ENCODE measurements at regions not wholly inside any gene's neighbourhood (a gene's known extent, or its start where the extent isn't known, plus 50 kb on each side); places are given as distances from the start of the nearest gene placed in this dataset.
A peak's percentile ranks its signal among the peaks of the same experiment; 100 is the strongest.

GRCh38 chr2:199707593-199708185, 143.3 kb downstream of the FTCDNL1 start:
- DNase-seq (ENCODE audit: extremely low read depth, low read depth): no peak
- no peak for TF ChIP-seq CTCF (IDR thresholded peaks at IDR 0.05; ENCODE audit: low read depth, low read length)

- no peak for TF ChIP-seq CTCF (IDR thresholded peaks at IDR 0.05; ENCODE audit: low read depth, low read length)
- DNase-seq (ENCODE audit: extremely low read depth, low read depth): no peak
Measured at GRCh38 chr2:199705538-199705937, 145.5 kb downstream of the FTCDNL1 start.

GRCh38 chr2:199704358-199705238, 146.4 kb downstream of the FTCDNL1 start:
- peak; percentile 64 for TF ChIP-seq CTCF (IDR thresholded peaks at IDR 0.05; ENCODE audit: low read depth, low read length)
- DNase-seq (ENCODE audit: extremely low read depth, low read depth): peak; percentile 5

- DNase-seq (ENCODE audit: extremely low read depth, low read depth): no peak
- TF ChIP-seq CTCF (IDR thresholded peaks at IDR 0.05; ENCODE audit: low read depth, low read length): no peak
Measured at GRCh38 chr2:199703199-199703598, 147.8 kb downstream of the FTCDNL1 start.

GRCh38 chr2:199697469-199697868, 153.5 kb downstream of the FTCDNL1 start:
- TF ChIP-seq CTCF (IDR thresholded peaks at IDR 0.05; ENCODE audit: low read depth, low read length): no peak
- DNase-seq (ENCODE audit: extremely low read depth, low read depth): no peak

GRCh38 chr2:199696048-199696447, 154.9 kb downstream of the FTCDNL1 start:
- no peak for DNase-seq (ENCODE audit: extremely low read depth, low read depth)
- TF ChIP-seq CTCF (IDR thresholded peaks at IDR 0.05; ENCODE audit: low read depth, low read length): no peak

GRCh38 chr2:199693861-199694260, 157.1 kb downstream of the FTCDNL1 start:
- no peak for DNase-seq (ENCODE audit: extremely low read depth, low read depth)
- no peak for TF ChIP-seq CTCF (IDR thresholded peaks at IDR 0.05; ENCODE audit: low read depth, low read length)
